Forelimb muscle (tissue), 1 donor: ENCODE measurements at regions not wholly inside any gene's neighbourhood (a gene's known extent, or its start where the extent isn't known, plus 50 kb on each side); places are given as distances from the start of the nearest gene placed in this dataset.
"Not testable (repeated sequence)": the region's sequence is repeated elsewhere in the genome, so short reads cannot be mapped to it uniquely, and the experiment has no call there.

Source experiments
- DNase-seq: peaks from one replicate; pipeline ENCODE4 v3.0.0-alpha.2; 2013; ENCODE audit warnings: low read depth

DNA sequence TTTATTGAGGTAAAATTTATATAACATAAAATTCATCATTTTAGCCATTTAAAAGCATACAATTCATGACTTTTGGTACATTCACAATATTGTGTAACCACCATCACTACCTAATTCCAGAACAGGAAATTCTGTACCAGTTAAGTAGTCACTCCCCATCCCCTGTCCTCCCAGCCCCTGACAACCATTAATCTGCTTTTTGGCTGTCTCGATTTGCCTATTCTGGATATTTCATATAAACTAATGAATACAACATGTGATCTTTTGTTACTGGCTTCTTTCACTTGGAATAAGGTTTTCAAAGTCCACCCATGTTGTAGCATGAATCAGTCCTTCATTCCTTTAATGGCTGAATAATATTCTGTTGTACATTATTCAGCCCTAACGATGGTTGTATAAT is 115.6 kb upstream of the KLF14 start:
- DNase-seq, result no peak

DNA sequence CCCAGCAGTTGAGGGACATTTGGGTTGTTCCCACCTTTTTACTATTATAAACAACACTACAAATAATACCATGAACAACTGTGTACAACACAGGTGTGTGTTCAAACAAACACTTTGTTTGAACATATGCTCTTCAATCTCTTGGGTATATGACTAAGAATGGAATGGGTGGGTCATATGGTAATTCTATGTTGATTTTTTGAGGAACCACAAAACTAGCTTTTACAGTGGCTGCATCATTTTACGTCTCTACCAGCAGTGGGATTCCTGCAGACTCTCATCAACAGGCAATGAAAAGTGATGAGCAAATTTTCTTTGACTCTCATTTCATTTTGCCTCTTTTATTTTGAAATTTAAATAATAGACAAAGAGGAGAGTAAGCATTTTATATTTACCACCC is 116.9 kb upstream of the KLF14 start:
- DNase-seq, result no peak

DNA sequence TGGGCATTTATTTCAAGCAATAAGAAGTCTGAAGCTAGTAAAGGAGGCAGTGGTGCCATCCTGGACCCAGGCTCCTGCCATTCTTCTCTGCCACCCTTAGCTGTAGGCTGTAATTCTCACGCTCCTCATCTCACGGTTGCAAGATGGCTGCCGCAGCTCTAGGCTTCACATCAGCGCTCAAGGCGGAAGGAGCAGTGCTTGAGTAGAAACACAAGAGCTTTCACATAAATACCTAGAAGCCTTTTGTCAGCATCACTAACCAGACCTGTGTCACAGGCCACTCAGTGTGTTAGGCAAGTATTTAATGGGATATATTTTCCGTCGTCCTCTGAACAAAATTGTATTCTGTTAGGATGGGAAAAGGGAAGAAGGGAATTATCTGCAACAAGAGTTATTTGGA is 118.9 kb upstream of the KLF14 start:
- no peak for DNase-seq

DNA sequence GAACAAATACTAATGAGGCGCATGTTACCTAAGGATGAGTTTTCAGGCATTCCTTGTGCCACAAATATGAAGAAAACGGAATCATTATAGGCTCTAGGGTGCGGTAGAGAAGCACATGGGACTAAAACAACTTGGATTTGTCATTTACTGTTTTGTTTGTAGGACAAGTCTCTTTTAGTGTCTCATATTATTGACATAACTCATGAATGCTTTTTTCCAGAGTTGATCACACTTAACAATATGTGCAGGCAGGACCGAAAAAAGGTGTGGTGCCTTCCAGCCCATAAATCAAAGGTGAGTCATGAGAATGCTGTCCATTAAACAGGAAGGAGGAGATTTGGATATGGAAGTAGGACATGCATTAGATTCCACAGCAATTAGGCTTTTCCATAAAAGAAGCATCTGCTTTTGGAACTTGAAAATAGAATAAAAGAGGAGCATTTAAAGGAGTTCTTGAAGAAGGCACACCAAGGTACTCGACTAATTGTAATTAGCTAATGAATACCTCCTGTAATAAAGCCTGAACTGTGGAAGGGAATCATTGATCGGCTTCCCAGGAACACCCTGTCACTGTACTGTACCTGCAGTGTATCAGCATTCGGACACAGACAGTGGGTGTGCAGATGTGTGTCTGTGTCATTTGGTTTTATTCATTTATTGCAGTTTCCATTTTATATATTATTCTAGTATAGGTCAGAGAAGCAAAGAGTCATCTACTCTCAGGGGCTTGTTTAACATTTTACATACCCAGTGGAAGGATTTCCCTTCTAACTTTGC is 119.7 kb upstream of the KLF14 start:
- no peak for DNase-seq

DNA sequence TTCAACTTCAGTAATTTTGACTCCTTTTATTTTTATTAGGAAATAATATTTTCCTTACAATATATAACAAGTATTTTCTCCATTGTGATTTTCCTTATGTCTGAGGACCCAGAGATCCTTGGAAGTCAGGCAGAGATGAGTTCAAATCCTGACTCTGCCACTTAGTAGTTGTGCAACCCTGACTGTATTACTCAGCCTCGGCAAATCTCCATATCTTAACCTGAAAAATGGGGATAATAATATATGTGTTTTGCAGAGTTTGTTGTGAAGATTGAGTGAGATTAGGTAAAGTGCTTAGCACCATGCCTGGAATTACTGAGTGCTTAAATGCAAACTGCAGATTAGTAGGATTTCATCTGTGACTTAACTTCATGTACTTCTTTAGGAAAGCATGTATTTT is 120.5 kb upstream of the KLF14 start:
- DNase-seq, result no peak

DNA sequence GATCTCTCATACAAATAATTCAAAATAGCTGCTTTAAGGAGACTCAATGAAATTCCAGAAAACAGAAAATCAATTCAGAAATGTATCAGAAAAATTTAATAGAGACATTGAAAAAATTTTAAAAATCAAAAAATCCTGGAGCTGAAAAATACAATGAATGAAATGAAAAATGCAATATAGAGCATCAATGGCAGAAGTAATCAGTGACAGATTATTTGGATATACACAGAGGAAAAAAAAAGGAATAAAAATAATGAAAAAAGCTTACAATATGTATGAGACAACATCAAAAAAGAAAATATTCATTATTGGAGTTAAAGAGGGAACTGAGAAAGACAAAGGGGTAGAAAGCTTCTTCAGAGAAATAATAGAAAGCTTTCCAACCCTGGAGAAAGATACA is 122.9 kb upstream of the KLF14 start:
- DNase-seq, result no peak

DNA sequence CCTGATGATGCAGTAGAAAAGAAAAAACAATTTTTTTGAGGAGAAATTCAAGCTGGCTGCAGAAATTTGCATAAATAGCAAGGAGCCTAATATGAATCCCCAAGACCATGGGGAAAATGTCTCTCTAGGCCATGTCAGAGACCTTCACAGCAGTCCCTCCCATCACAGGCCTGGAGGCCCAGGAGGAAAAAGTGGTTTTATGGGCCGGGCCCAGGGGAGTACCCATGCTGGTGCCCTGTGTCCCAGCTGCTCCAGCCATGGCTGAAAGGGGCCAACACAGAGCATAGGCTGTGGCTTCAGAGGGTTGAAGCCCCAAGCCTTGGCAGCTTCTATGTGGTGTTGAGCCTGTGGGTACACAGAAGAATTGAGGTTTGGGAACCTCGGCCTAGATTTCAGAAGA is 126.8 kb upstream of the KLF14 start:
- not testable (repeated sequence) for DNase-seq

DNA sequence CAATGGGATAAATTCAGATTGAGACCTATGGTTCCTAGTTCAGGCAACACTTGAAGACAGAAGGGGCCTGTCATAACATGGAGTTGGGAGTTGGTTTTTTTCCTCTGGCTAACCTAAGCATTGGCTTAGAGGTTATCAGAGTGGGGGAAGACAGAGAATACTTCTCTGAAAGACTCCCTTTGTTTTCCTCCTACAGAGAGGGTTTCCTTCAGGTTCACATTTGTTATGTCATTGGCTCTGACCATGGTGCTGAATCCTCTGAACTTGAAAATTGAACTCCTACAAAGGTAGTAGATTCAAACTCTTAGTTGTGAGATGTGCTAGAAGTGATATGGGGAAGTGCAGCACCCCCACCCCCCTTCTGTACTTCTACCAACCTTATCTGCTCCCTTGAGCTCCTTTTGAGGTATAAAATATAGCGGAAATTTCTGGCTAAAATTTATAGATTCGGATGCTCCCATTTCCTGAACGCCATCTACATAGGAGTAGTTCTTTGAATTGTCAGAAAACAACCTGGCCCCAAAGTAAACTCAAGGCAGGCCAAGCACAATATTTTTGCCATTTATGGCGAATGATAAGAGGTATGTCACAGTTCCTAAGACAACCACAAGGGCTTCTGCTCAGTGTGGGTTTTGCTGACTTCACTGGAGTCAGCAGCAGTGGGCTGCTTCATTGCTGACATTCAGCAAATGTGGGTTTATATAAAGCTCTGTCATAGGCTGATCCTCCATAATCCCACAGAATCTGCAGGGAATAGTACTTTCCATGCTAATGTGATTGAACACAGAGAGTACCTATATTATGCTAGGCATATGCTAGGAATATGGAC is 131.6 kb upstream of the KLF14 start:
- DNase-seq, result no peak

DNA sequence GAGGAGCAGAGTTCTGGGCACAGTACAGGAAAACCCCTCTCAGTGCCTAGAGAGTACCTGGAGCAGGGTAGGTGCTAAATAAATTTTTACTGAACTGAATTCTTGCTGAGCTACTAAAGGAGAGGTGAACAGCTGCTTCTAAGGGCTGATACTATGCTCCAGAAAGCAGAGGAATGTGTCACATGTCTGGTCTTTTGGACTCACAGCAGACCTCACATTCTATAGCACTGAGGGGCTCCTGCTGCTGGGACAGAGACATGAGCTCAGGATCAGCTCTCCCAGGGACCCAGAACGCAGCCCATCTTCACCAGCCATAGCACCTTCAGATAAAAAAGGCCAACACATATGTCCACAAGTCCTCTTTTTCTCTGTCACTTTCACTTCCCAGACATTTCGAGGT is 133.0 kb upstream of the KLF14 start:
- no peak for DNase-seq

DNA sequence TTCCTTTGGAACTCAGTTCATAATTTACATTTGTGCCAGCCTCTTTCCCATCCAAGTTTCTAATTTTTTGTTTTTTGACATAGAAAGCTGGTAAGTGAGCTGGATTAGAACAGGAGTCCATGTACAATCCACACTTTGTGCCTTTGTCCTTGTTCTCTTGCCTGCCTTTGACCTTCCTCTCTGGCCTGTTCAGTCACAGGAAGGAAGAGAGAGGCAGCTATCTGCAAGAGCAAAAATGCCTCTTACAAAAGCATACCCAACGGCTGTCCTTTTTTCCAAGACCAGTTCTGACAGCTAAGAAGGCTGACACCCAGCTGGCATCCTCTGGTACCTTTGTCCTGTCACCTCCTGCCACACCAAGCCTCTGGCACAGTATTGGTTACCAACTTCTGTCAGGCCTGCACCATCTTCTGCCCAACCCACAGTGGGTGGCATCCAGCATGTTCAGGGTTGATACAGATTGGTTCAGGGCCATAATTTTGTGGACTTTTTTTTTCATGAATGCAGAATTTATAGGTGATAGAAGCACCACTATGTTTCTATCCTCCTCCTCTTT is 133.7 kb upstream of the KLF14 start:
- DNase-seq, result no peak

DNA sequence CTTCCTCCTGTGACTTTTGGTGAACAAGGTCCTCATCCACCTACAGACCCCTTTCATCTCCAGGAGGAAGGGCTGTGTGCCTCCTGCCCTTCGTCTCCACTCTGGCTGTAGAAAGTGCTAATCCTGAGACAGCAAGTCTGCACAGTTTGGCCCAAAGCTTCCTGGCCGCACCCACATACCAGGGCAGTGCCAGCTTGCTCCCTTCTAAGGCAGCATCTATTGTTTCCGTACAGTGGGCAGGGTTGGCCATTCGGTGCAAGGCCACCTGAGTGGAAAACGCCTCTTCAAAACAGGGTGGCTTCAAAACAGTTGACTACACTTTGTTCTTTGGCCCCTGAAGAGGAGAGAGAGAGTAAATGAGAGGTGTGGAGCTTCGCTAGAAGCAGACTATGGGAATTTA is 134.1 kb upstream of the KLF14 start:
- no peak for DNase-seq

DNA sequence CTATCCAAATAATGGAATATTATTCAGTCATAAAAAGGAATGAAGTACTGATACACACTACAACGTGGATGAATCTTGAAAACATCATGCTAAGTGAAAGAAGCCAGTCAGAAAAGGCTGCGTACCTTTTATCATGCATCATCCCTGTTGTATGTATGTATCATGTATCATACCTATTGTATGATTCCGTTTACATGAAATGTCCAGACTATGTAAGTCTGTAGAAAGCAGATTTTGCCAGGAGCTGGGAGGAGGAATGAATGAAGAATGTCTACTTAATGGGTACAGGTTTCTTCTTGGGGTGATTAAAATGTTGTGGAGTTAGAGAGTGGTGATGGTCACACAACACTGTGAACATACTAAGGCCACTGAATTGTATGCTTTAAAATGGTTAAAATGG is 135.9 kb upstream of the KLF14 start:
- no peak for DNase-seq

DNA sequence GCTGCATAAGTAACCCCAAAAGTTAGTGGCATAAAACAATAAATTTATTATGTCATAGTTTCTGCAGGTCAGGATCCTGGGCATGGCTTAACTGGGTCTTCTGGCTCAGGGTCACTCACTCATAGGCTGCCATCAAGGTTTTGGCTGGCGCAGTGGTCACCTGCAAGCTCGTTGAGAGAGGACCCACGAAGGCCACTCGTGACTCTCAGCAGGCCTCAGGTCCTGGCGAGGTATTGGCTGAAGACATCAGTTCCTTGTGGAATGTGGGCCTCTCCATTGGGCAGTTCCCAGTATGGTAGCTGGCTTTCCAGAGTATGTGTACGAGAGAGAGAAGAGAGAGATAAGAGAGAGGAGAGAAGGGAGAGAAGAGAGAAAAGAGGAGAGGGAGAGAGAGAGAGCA is 138.3 kb upstream of the KLF14 start:
- DNase-seq, result no peak

DNA sequence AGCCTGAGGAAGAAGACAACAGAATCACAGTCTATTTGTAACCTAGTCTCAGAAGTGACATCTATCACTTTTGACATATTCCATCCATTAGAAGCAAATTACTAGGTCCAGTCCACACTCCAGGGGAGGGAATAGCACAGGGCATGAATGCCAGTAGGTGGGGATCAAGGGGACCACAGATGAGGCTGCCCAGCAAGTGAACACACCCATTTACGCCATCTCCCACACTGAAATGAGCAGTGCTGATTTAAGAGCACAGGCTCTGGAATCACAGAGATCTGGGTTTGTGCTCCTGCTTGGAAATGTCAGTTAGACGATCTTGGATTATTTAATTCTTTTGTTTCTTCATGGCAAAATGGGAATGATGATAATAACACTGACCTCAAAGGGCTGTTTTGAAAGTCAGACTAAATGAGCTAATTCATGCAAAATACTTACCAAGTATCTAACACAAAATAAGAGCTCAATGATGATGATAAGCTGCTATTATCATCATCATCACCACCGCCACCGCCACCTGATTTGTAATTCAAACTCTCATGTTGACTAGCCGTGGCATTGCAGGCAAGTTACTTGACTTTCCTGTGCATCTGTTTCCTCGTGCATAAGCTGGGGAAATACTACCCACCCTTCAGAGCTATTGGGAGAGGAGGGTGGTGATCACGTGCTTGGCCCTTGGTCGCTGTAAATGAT is 138.9 kb upstream of the KLF14 start:
- DNase-seq, result no peak

DNA sequence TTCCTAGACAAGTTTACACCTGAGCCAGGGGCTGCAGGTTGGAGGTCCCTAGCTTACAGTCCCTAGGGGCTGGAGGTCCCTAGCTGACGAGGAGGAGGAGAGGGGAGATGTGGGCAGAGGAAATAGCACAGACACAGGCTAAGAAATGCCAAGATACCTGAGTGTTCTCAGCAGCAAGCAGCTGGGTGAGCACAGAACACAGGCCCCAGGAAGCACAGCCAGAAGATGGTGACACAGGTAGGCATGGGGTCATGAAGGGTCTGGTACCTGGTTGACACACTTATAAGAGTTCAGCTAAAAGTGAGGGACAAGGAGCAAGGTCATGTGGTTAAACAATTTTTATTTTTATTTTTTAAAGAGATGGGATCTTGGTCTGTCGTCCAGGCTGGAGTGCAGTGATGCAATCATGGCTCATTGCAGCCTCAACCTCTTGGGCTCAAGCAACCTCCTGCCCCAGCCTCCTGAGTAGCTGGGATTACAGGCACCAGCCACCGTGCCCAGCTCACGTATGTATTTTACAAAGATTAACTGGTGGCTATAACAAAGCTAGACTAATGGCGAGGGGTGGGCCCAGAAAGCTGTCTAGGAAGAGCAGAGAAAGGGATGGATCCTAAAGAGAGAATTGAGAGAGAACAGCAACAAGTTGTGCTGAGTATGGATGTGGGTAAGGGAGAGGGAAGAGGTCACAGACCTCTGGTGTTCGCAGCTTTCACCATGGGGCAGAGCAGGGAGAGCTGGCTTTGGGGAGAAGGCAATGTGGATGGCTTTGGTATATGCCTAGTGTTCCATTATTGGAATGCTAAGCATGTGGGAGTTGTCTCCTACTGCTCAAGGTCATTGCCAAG is 140.3 kb upstream of the KLF14 start:
- DNase-seq, result no peak

DNA sequence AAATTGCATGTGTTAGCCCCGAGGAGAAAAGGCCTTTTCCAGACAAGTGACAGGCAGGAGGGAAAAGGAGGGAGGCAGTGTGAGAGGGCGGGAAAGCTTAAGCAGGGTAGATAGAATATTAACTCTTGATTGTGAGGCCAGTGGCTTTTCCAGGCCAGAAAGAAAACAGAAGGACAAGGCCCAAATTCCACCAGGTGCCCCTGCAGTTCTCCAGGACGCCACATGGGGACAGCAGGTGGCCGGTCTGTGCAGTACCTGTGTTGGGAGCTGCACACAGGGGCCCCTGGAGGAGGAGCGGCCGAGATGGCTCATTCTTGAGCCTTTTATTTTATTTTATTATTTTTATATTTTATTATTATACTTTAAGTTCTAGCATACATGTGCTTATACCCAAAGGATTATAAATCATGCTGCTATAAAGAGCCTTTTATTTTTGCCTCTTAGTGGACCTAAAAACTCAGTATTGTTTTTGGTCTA is 141.3 kb upstream of the KLF14 start:
- no peak for DNase-seq

DNA sequence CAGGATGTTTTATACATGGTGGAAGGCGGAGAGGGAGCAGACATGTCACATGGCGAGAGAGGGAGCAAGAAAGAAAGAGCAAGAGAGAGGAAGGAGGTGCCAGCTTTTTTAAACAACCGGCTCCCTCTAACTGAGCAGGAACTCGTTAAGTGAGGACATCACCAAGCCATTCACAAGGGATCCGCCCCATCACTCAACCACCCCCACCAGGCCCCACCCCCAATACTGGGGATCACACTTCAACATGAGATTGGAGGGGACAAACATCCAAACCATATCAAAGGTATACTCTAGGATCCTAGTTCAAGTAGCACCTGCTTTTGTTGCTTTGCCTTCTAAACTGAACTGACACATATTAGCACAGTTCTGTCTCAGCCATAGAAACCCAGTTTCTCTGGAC is 141.9 kb upstream of the KLF14 start:
- no peak for DNase-seq

DNA sequence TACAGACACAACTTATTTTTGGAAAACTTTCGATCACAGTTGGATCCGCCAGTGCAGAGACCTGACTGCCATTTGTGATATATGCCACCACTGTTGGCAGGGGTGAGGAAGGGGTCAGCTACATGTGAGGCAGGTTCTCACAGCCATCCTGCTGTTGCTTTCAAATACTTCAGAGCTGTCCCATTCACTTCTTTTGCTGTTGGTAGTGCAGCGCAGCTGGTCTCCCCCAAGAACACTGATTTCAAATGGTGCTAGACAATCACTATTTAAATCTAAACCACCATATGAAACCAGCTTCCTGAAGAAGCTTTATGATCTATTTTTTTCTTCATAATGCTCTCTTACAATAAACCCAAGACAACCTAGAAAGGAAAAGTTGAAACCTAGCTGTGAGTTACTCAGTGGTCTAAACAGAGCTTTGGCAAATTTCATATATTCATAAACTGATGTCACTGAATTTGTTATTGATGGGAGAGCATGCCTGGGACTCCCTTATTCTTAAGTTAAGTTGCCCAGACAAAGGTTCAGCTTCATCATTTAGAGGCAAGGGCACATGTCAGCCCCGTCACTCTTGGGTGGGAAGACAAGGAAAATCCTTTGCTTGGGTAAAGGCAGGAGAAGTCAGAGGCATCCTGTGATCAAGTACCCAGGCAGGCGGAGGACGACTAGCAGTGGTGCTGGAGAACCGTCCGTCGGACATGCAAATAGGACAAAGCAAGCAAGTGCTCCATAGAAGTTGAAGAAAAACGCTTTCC is 143.4 kb upstream of the KLF14 start:
- DNase-seq, result no peak

DNA sequence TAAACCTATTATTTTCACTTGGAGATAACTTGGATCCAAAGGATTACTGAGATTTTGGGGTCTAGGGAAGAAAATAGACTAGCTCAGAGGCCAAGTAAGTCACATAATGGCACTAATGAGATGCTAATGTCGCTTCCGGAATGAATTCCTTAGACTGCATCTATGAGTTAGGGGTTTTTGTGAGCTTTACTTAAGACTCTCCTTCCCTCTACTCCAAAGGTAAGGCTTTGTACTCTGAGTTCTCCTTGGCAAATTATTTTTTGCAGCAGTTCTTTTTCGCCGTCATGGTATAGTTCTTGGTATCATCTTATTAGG is 143.9 kb upstream of the KLF14 start:
- DNase-seq, result no peak

DNA sequence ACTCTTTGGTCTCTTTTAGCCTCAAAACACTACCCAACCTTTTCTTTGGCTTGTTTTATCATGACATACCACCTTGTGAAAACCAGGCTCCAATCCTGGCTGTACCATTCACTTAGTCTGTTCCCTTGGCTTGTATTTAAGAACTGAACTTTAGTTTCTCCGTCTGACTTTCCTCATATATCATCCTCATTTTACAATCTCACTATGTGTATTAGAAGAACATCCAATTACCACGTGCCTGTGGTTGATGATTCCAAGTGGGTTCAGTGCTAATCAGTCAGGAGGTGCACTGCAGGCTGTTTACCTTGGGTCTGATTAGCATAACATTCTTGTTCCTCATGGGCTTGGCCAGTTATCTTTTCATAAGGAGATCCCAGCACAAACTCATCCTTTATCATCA is 144.8 kb upstream of the KLF14 start:
- no peak for DNase-seq

DNA sequence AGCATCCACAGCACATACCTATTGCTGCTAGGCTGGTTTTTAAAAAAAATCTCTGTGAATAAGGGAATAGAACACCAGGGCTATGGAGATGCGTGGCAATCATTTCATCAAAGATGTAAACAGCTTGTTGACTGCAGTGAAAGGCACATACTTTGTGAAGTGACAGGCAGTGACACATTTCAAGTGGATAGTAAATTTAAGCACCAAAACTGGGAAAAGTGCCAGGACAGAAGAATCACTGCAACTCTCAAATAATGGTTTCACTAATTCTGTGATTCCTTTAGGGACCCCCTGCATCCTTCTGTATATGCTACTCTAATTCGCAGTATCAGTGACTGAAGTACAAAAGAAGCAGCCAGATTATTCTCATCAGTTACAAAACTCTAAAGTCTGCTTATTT is 145.2 kb upstream of the KLF14 start:
- no peak for DNase-seq
